ENCODE measurements at regions not wholly inside any gene's neighbourhood (a gene's known extent, or its start where the extent isn't known, plus 50 kb on each side); places are given as distances from the start of the nearest gene placed in this dataset.

- no peak for DNase-seq
Observed at GRCh38 chr16:55125818-55126385, 195.2 kb downstream of the IRX5 start.

DNA sequence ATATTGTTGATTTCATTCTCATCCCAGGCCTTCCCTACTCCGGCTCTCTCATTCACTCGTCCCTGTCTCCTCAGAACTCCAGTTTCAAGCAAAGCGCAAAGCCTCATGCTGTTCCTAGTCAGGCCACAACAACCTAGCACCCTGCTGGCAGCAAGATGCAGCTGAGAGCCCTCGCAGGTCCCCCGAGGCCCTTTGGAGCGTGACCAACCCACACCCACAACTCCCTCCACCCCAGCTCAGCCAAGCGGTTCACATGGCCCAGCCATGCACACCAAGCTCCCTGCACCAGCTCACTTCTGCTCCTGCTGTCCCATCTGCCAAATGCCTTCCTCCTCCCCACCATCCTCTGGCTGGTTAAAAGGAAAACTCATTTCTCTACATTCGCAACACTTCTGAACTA, 195.8 kb downstream of the IRX5 start:
- no peak for DNase-seq

- DNase-seq: no peak
Observed at GRCh38 chr16:55130456-55130855, 193.5 kb upstream of the IRX6 start.

- DNase-seq: no peak
Observed at GRCh38 chr16:55130911-55131310, 193.1 kb upstream of the IRX6 start.

GRCh38 chr16:55133654-55134053, 190.3 kb upstream of the IRX6 start:
- no peak for DNase-seq

GRCh38 chr16:55136356-55137150, 187.4 kb upstream of the IRX6 start:
- DNase-seq: no peak

GRCh38 chr16:55138298-55138697, 185.7 kb upstream of the IRX6 start:
- DNase-seq: no peak

DNA sequence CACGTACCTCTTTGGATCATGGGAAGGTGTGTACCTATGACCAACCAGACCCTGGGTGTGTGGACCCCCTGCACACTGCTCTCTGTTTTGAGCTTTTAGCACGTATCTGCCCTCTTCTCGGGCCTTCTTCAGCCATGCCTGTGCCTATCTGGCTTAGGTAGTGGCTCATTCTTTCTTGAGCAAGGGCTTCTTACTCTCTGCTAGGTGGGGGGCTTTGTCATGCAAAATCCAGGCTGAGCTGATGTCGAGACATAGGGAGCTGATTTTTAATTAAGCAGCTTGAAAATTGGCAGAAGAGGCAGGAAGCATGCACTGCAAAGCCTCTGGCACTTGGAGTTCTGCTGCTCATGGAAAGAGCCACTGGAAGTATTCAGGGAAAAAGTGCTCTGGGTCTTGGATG, 181.6 kb upstream of the IRX6 start:
- DNase-seq: no peak

DNA sequence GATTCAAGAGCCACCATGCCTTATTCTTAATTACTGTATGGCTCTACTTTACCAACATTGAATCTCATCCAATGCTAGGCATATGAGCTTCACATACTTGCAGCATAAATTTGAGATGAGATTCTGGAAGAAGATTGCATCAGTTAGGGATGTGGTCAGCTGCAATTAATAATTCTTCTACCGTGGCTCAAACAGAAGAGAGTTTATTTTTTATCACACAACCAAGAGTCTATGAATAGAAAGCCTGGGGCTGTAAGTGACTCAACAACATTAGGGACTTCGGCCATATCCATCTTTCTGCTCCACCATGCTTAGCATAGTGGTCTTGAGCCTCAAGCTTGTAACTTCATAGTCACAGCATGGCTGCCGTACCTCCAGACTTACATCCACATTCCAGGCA, 179.4 kb upstream of the IRX6 start:
- no peak for DNase-seq

- DNase-seq: no peak
Observed at GRCh38 chr16:55145771-55146603, 178.0 kb upstream of the IRX6 start.

DNA sequence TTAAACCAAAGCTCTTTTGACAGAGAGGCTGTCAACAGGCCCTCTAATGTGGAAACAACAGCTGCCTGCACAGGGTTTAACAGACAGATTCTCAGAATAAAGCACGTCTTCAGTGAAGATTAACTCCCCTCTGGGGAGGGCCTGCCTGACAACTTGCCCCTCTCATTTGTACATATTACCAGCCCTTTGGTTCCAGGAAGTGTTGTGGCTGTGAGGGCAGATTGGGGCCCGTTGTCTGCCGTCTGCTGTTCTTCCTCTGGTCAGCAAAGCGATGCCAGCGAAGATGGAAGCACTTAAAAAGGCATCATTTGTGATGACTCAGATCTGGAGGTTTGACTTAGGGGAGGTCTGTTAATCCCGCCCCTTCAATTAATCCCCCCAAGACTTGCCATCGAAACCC, 177.0 kb upstream of the IRX6 start:
- no peak for DNase-seq

DNA sequence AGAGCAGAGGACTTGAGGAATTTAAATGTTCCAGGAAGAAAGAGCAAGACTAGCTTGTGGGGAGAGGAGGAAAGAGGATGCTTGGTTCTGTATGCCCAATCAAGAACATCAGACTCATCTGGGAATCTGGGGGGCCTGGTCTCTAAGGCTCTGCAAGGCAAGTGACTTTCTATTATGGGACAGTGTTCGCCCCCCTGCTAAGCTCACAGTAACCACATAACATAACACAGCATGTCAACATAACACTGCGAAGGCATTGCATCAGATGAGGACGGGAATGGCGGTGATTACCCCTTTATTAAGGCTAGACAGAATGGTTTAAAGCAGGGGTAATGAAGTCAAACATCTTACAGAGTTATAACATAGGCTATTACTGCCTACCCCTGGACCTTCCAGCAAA, 176.6 kb upstream of the IRX6 start:
- DNase-seq: no peak

- no peak for DNase-seq
Observed at GRCh38 chr16:55149622-55150021, 174.4 kb upstream of the IRX6 start.

- DNase-seq: no peak
Observed at GRCh38 chr16:55151561-55152305, 172.3 kb upstream of the IRX6 start.

DNA sequence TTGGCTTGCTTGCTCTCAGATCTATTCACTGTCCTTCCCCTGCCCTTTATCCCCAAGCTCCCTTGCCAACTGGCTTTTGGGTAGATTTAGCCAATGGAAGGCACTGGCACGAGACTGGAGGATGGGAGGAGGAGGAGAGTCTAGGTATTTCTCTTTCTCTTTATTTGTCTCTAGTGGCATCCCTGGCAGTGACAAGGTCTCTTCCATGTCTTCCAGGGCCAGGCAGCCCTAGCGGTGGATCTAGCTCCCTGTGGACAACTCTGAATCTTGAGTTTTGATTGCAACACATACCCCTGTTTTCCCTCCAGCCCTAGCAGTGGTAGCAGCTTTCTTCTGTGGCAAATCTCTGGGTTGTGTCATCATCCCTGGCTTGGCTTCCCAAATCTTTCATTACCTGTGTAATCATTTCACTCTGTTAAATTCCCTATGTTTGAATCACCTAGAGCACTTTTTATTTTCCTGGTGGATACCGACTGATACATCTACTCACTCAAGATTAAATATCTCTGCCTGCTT, 171.1 kb upstream of the IRX6 start:
- DNase-seq: no peak

- DNase-seq: no peak
Observed at GRCh38 chr16:55154262-55154661, 169.7 kb upstream of the IRX6 start.

DNA sequence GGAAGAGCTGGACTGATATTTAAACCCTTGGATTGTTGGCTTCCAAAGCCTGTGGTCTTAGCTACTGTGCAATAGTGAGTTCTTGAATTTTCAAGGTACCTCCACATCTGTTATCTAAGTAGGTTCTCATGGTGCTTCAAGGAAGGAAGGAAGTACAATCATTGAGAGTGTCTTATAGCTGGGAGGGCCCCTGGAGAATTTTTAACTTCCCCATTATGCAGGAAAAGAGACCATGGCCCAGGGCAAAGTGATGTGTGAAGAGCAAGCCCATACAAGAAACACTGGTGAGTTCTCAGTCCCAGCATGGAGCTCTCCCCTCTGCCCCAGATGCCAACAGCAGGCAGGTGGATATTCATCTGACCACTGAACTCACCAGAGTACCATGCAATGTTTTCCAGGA, 169.0 kb upstream of the IRX6 start:
- DNase-seq: no peak

DNA sequence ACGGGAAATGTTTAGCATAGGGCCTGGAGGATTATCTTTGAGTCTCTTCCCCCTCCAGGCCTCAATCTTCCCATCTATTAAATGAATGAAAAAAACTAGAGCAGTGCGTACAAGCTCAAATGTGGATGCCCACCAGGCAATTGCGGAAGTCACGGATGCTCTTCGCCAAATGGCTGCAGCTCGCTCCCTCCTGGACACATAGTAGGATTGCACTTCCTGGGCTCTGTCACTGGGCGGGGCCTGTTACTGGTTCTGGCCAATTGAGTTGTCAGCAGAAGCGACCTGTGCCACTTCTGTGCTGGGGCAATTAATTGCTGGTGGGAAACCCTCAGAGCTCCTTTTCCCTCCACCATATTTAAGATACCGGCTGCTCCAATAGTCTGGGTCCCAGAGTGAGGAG, 168.2 kb upstream of the IRX6 start:
- DNase-seq: no peak

DNA sequence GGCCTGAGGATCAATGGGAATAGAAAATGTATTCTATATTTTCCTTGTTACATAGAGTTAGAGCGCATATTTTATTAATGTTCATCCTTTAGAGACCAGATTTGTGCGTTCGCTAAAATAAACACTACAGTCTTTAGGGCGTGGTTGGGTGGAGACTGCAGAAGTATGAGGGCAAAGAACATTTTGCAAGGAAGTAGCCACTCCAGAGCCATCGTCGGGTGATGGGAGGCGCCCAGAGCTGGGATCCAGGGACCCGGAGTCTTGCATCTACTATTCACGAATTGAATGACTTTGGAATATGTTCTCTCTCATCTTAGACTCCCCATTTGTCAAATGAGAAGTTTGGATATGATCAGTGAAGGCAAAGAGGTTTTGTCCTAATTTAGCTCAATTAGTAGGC, 154.2 kb upstream of the IRX6 start:
- no peak for DNase-seq

DNA sequence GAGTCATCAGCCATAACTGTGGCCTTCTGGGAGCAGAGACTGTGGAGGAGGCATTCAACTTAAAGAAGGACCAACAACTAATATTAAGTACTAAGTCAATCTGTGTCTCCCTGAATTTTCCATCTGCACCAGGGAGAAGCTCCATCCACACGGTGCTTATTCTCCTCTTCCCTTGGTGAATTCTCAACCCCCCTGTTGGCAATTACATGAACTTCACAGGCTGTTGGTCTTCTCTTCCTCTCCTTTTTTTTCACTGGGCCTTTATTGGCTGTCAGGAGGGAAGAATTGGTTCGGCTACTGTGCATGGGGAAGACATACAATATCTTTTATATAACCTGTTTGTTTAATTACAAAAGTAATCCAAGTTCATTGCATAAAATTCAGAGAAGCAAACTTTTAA, 152.8 kb upstream of the IRX6 start:
- DNase-seq: no peak

- DNase-seq: no peak
Observed at GRCh38 chr16:55175389-55175788, 148.6 kb upstream of the IRX6 start.

- no peak for DNase-seq
Observed at GRCh38 chr16:55176901-55177300, 147.1 kb upstream of the IRX6 start.

DNA sequence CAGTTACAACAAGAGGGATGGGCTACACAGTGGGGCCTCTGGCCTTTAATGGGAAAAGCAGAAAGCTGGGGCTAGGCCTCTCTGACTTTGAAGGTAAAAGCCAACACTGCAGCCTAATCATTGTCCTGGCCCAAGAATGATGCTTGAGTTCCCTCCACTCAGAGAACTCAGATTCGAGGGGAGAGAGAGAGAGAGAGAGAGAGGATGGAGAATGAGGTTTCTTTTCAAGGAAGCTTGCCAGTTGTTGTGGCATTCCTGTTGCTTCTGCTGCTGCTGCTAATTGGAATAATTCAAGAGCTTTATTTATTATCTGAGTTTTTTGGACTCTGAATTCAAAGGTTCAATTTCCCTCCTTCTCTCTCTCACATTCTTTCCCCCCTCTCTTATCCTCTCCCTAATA, 144.6 kb upstream of the IRX6 start:
- no peak for DNase-seq
